H1 (cell line): ENCODE measurements at regions not wholly inside any gene's neighbourhood (a gene's known extent, or its start where the extent isn't known, plus 50 kb on each side); places are given as distances from the start of the nearest gene placed in this dataset.
A peak's percentile ranks its signal among the peaks of the same experiment; 100 is the strongest.

ENCODE experiments used
- CTCF ChIA-PET: fragments of 300-600 bp; sonication (Branson Sonifier 250); formaldehyde crosslinking; loops from one replicate; lab custom pipeline; 2021; ENCODE audit not compliant: partially characterized antibody; lab: Charles Lee
- POLR2A ChIA-PET: fragments of 300-600 bp; sonication (Branson Sonifier 250); formaldehyde crosslinking; loops from one replicate; lab custom pipeline; 2021; ENCODE audit warnings: inconsistent platforms; ENCODE audit not compliant: partially characterized antibody; lab: Charles Lee
- DNase-seq, 2 experiments: peaks; one replicate each; pipeline versions ENCODE4 v3.0.0 to v3.0.0-alpha.2; 2010 to 2022; ENCODE audit warnings: low spot score in 2 of 2, low read depth in 1 of 2, mixed read lengths in 1 of 2
- FAIRE-seq: peaks from 2 replicates; lab custom pipeline; 2011; peaks lifted over from hg19 to GRCh38; lab: Jason Lieb, UNC
- H2AFZ ChIP-seq: 2 replicates; pipeline ENCODE4 v1.8.1; 2012; ENCODE audit warnings: low read length, inconsistent platforms
- H2AK5ac ChIP-seq: 2 replicates; pipeline ENCODE4 v1.6.1; 2013; ENCODE audit warnings: low read depth, low read length
- H2BK120ac ChIP-seq: replicated peaks from 2 replicates; pipeline ENCODE3; 2013; ENCODE audit warnings: low read depth, low read length, inconsistent platforms
- H2BK12ac ChIP-seq: 2 replicates; pipeline ENCODE4 v1.6.1; 2013; ENCODE audit warnings: low read depth, low read length
- H2BK15ac ChIP-seq: 2 replicates; pipeline ENCODE4 v1.6.1; 2013; ENCODE audit warnings: low read length
- H2BK20ac ChIP-seq: 2 replicates; pipeline ENCODE4 v1.6.1; 2013; ENCODE audit warnings: low read length
- H2BK5ac ChIP-seq: 2 replicates; pipeline ENCODE4 v1.6.1; 2013; ENCODE audit warnings: low read depth, low read length
- H3K14ac ChIP-seq: 2 replicates; pipeline ENCODE4 v1.6.1; 2013; ENCODE audit warnings: inconsistent platforms; ENCODE audit not compliant: insufficient read length
- H3K18ac ChIP-seq: 2 replicates; pipeline ENCODE4 v1.6.1; 2013; ENCODE audit warnings: low read length; ENCODE audit errors: extremely low read depth
- H3K23ac ChIP-seq: 2 replicates; pipeline ENCODE4 v1.6.1; 2013; ENCODE audit warnings: inconsistent platforms; ENCODE audit not compliant: insufficient read length
- H3K23me2 ChIP-seq: 2 replicates; pipeline ENCODE4 v1.6.1; 2013; ENCODE audit warnings: low read depth, low read length
- H3K27ac ChIP-seq: 2 replicates; pipeline ENCODE4 v1.6.1; 2011; ENCODE audit warnings: low read depth, low read length, inconsistent platforms
- H3K27me3 ChIP-seq, 4 experiments: replicated peaks in 1 of 4; 1 replicate in 1 of 4; 2 replicates in 3 of 4; pipeline versions ENCODE4 v1.6.1 to v1.8.1; 2011 to 2013; ENCODE audit warnings: low read length in 3 of 4, mild to moderate bottlenecking in 3 of 4, inconsistent platforms in 2 of 4, mixed read lengths in 2 of 4, moderate library complexity in 1 of 4; ENCODE audit not compliant: control insufficient read depth in 3 of 4, insufficient read depth in 3 of 4; ENCODE audit errors: extremely low read depth in 1 of 4
- H3K36me3 ChIP-seq, 4 experiments: 2 replicates each; pipeline versions ENCODE4 v1.6.1 to v1.8.1; 2011 to 2013; ENCODE audit warnings: mild to moderate bottlenecking in 4 of 4, low read length in 3 of 4, moderate library complexity in 2 of 4, control low read depth in 1 of 4, inconsistent platforms in 1 of 4; ENCODE audit not compliant: insufficient read depth in 4 of 4, control insufficient read depth in 2 of 4
- H3K4ac ChIP-seq: replicated peaks from 2 replicates; pipeline ENCODE3; 2013; ENCODE audit warnings: low read length, low read depth, mixed read lengths, inconsistent platforms; ENCODE audit not compliant: insufficient read length
- H3K4me1 ChIP-seq, 4 experiments: replicated peaks in 1 of 4; 1 replicate in 1 of 4; 2 replicates in 3 of 4; pipeline versions ENCODE4 v1.6.1 to v1.8.1; 2011 to 2013; ENCODE audit warnings: low read length in 3 of 4, inconsistent platforms in 2 of 4, mixed read lengths in 1 of 4; ENCODE audit not compliant: insufficient read depth in 4 of 4, control insufficient read depth in 3 of 4
- H3K4me2 ChIP-seq, 2 experiments: 2 replicates each; pipeline versions ENCODE4 v1.6.1 to v1.8.1; 2011 to 2013; ENCODE audit warnings: low read depth in 2 of 2, low read length in 2 of 2, control low read depth in 1 of 2, inconsistent platforms in 1 of 2, mild to moderate bottlenecking in 1 of 2; ENCODE audit not compliant: insufficient read depth in 1 of 2
- H3K4me3 ChIP-seq, 4 experiments: fragments of 200-600, 300-600 bp in 1 of 4; sonication (generic), shearing (Covaris generic), sonication (Bioruptor Twin) in 1 of 4; 2 replicates each; pipeline versions ENCODE4 v1.5.1 to v1.8.1; 2011 to 2016; ENCODE audit warnings: low read length in 4 of 4, low read depth in 3 of 4, control low read depth in 2 of 4, inconsistent platforms in 2 of 4, mild to moderate bottlenecking in 2 of 4, mixed read lengths in 1 of 4, moderate library complexity in 1 of 4; ENCODE audit not compliant: insufficient read depth in 2 of 4; ENCODE audit errors: extremely low read depth in 1 of 4
- H3K56ac ChIP-seq: replicated peaks from 2 replicates; pipeline ENCODE3; 2013; ENCODE audit warnings: low read depth, mild to moderate bottlenecking, mixed read lengths, low read length, inconsistent platforms; ENCODE audit not compliant: insufficient read length
- H3K79me1 ChIP-seq: 2 replicates; pipeline ENCODE4 v1.6.1; 2013; ENCODE audit warnings: low read depth, low read length, control low read depth
- H3K79me2 ChIP-seq, 2 experiments: 2 replicates each; pipeline versions ENCODE4 v1.6.1 to v1.8.1; 2012 to 2013; ENCODE audit warnings: low read length in 2 of 2, mild to moderate bottlenecking in 2 of 2, inconsistent platforms in 1 of 2; ENCODE audit not compliant: insufficient read depth in 2 of 2, control insufficient read depth in 1 of 2
- H3K9ac ChIP-seq, 4 experiments: replicated peaks in 1 of 4; 1 replicate in 1 of 4; 2 replicates in 3 of 4; pipeline versions ENCODE4 v1.6.1 to v1.8.1; 2011 to 2013; ENCODE audit warnings: low read depth in 3 of 4, low read length in 3 of 4, control low read depth in 2 of 4, mild to moderate bottlenecking in 2 of 4, moderate library complexity in 2 of 4, inconsistent platforms in 1 of 4; ENCODE audit errors: extremely low read depth in 1 of 4
- H3K9me3 ChIP-seq, 2 experiments: 2 replicates each; pipeline versions ENCODE4 v1.6.1 to v1.8.1; 2012 to 2013; ENCODE audit warnings: mild to moderate bottlenecking in 2 of 2, moderate library complexity in 2 of 2, control low read depth in 1 of 2, inconsistent platforms in 1 of 2, low read depth in 1 of 2, low read length in 1 of 2, mixed read lengths in 1 of 2; ENCODE audit not compliant: insufficient read depth in 2 of 2
- H4K20me1 ChIP-seq, 2 experiments: replicated peaks in 1 of 2; 2 replicates each; pipeline versions ENCODE3 to v1.8.1; 2011 to 2013; ENCODE audit warnings: inconsistent platforms in 2 of 2, low read length in 2 of 2, mild to moderate bottlenecking in 1 of 2; ENCODE audit not compliant: insufficient read depth in 2 of 2, control insufficient read depth in 1 of 2
- H4K5ac ChIP-seq: 2 replicates; pipeline ENCODE4 v1.6.1; 2013; ENCODE audit warnings: low read length, low read depth, mixed read lengths, inconsistent platforms; ENCODE audit not compliant: insufficient read length
- H4K8ac ChIP-seq: 2 replicates; pipeline ENCODE4 v1.8.0; 2013; ENCODE audit warnings: mild to moderate bottlenecking, moderate library complexity, low read length, inconsistent platforms; ENCODE audit not compliant: insufficient read depth; ENCODE audit errors: extremely low read depth
- H4K91ac ChIP-seq: replicated peaks from 2 replicates; pipeline ENCODE3; 2013; ENCODE audit warnings: low read length, mixed read lengths, inconsistent platforms; ENCODE audit not compliant: insufficient read length
- CREB1 ChIP-seq: IDR thresholded peaks from 2 replicates; pipeline ENCODE4 v1.6.1; 2012; ENCODE audit warnings: inconsistent platforms
- CTCF ChIP-seq, 3 experiments: IDR thresholded peaks; 1 replicate in 2 of 3; 2 replicates in 1 of 3; pipeline versions ENCODE4 v1.5.1 to v1.6.1; 2011; ENCODE audit warnings: low read length in 3 of 3, mild to moderate bottlenecking in 3 of 3, inconsistent platforms in 2 of 3, low read depth in 1 of 3, moderate library complexity in 1 of 3; ENCODE audit not compliant: insufficient read depth in 1 of 3; ENCODE audit errors: control extremely low read depth in 1 of 3
- EZH2 ChIP-seq: fragments of 200-600 bp; sonication (generic); IDR thresholded peaks from 2 replicates; pipeline ENCODE4 v1.7.1; 2012; ENCODE audit warnings: low read depth, mild to moderate bottlenecking, moderate library complexity, low read length, inconsistent platforms; ENCODE audit not compliant: severe bottlenecking
- NANOG ChIP-seq: IDR thresholded peaks from 2 replicates; pipeline ENCODE4 v1.6.1; 2011; ENCODE audit warnings: low read length, low read depth, mild to moderate bottlenecking, inconsistent platforms; ENCODE audit not compliant: insufficient read depth, poor library complexity, severe bottlenecking
- RAD21 ChIP-seq, 2 experiments: IDR thresholded peaks in 1 of 2; conservative IDR thresholded peaks in 1 of 2; 2 replicates each; pipeline ENCODE4 v1.6.1; 2011; ENCODE audit warnings: low read depth in 2 of 2, low read length in 2 of 2, improper control_type of control experiment in 1 of 2, inconsistent platforms in 1 of 2, mild to moderate bottlenecking in 1 of 2, moderate library complexity in 1 of 2
- SP2 ChIP-seq: IDR thresholded peaks from 2 replicates; pipeline ENCODE4 v1.6.1; 2012; ENCODE audit warnings: mild to moderate bottlenecking, low read length, inconsistent platforms
- SP4 ChIP-seq: IDR thresholded peaks from 2 replicates; pipeline ENCODE4 v1.6.1; 2012; ENCODE audit warnings: low read length, inconsistent platforms
- SUZ12 ChIP-seq: fragments of 200-600 bp; sonication (generic); IDR thresholded peaks from 2 replicates; pipeline ENCODE4 v1.6.1; 2012; ENCODE audit warnings: mild to moderate bottlenecking, inconsistent platforms, low read length, moderate library complexity, mixed read lengths
- WGBS, 2 experiments: shearing (Covaris generic) in 1 of 2; methylation state at CpG; one replicate each; pipeline versions ENCODE4 v1.1.6 to v1.1.7; 2013 to 2015; ENCODE audit warnings: low lambda C conversion rate in 2 of 2, mixed read lengths in 2 of 2, inconsistent platforms in 1 of 2, low coverage in 1 of 2, missing lambda C conversion rate in 1 of 2; ENCODE audit not compliant: insufficient replicate concordance in 2 of 2, insufficient coverage in 1 of 2, insufficient read length in 1 of 2; ENCODE audit errors: extremely low coverage in 1 of 2, missing lambda C conversion rate in 1 of 2; 5-methylcytosine and 5-hydroxymethylcytosine counted together

- Histone ChIP-seq H2BK120ac (no peak overlapping the region), H3K23me2 (no peaks in the 10 kb centered on the region), H3K27me3 (no peaks in the 10 kb centered on the region), H3K79me2 (no peaks in the 10 kb centered on the region), H3K18ac (no peak overlapping the region), H4K20me1 (no peaks in the 10 kb centered on the region), H3K56ac (no peak overlapping the region), H3K27ac (no peak overlapping the region), H2BK12ac (no peak overlapping the region), H2BK15ac (no peak overlapping the region), H4K8ac (no peak overlapping the region), H3K4me1 (peaks cover 0 to 2% (median 0%) of the 10 kb centered on the region in 4 experiments; a peak in 1 of 7 replicates), H3K36me3 (no peaks in the 10 kb centered on the region), H4K91ac (no peak overlapping the region), H3K4me2 (no peak overlapping the region), H3K23ac (no peak overlapping the region), H3K9me3 (no peaks in the 10 kb centered on the region), H3K14ac (no peak overlapping the region), H3K79me1 (no peaks in the 10 kb centered on the region), H2BK20ac (no peak overlapping the region), H3K4ac (no peak overlapping the region), H3K4me3 (no peak overlapping the region), H3K9ac (no peak overlapping the region), H2BK5ac (no peak overlapping the region), H2AFZ (peak overlapping the region; percentile 71; the same call in 1 of the 2 replicates), H2AK5ac (no peak overlapping the region), H4K5ac (no peak overlapping the region)
- TF ChIP-seq EZH2 (no peak), SP2 (no peak), RAD21 (IDR thresholded peaks at IDR 0.05 in 1 of 2, conservative IDR thresholded peaks at IDR 0.05 in 1 of 2; ENCODE audit: low read depth in 2 of 2, low read length in 2 of 2) (peak in 1 of 2 experiments; percentile 51; a peak in 3 of 4 replicates), SP4 (no peak), NANOG (no peak), CTCF (IDR thresholded peaks at IDR 0.05; ENCODE audit: control extremely low read depth in 1 of 3, insufficient read depth in 1 of 3, low read depth in 1 of 3, low read length in 3 of 3) (peak in 1 of 3 experiments; percentile 31; a peak in 2 of 4 replicates), CREB1 (no peak), SUZ12 (no peak)
- FAIRE-seq (no peak), DNase-seq (no peak)
- POLR2A ChIA-PET: interaction anchor here (1.4 kb wide), 1 partner anchor 211 kb away, joined by 3 read pairs; no protein-coding TSS in a partner anchor
- 74% methylated on average over 3 of the region's 3 CpGs; no CpG with 5 or more reads in 1 of the 2 experiments for WGBS, 2 experiments
- CTCF ChIA-PET: interaction anchor here (0.6 to 2.6 kb wide), 26 partner anchors 10 to 1124 kb away, joined by 3 to 13 read pairs (median 4); no protein-coding TSS in a partner anchor
These were observed 238.5 kb upstream of the ERBB4 start for GRCh38 chr2:212777020-212777491.
